GM12874 (cell line): ENCODE measurements at regions not wholly inside any gene's neighbourhood (a gene's known extent, or its start where the extent isn't known, plus 50 kb on each side); places are given as distances from the start of the nearest gene placed in this dataset.

Source experiments
- CTCF ChIP-seq: IDR thresholded peaks from 2 replicates; pipeline ENCODE4 v1.5.1; 2011; ENCODE audit warnings: low read depth, mild to moderate bottlenecking, control low read depth, low read length, moderate library complexity; ENCODE audit not compliant: insufficient read depth

GRCh38 chr4:128353791-128354190 lies 66.2 kb upstream of the PGRMC2 start:
- no peak for TF ChIP-seq CTCF

GRCh38 chr4:128351502-128351901 lies 63.9 kb upstream of the PGRMC2 start:
- no peak for TF ChIP-seq CTCF

GRCh38 chr4:128350449-128351045 lies 62.9 kb upstream of the PGRMC2 start:
- no peak for TF ChIP-seq CTCF

DNA sequence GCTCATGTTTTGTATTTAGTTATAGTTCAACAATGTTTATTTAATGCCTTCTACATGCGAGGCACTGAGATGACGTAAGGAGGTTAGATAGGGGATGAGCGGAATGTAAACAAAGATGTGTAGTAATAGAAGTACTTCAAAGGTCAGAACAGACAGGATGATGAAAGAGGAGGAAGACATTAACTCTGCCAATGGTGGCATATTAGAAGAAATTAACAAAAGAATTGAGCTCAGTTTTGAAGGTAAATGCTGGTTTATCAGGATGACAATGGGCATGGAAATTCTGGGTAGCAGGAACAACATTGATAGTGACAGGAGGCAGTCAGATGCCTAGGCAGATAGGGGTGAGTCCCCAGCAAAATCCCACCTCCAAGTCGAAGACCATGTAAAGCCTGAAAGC lies 62.3 kb upstream of the PGRMC2 start:
- TF ChIP-seq CTCF = no peak

GRCh38 chr4:128347930-128348660 lies 60.5 kb upstream of the PGRMC2 start:
- TF ChIP-seq CTCF = no peak

DNA sequence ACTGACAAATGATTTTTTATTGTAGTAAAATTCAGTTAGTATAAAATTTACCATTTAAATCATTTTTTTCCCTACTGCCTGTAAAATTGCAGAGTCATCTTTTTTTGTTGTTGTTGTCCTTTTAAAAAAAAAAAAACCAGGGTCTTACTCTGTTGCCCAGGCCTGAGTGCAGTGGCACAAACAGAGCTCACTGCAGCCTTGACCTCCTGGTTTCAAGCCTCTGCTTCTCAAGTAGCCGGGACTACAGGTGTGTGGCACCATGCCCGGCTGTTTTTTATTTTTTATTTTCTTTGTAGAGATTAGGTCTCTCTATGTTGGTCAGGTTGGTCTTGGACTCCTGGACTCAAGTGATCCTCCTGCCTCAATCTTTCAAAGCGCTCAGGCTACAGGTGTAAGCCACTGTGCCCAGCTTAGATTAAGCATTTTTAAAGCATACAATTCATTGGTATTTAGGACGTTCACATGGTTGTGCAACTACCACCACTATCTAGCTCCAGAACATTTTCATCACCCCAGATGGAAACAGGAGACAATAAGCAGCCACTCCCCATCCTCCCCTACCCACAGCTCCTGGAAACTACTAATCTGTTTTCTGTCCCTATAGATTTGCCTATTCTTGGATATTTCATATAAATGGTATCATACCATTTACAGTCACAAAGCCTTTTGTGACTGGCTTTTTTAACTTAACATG lies 59.7 kb upstream of the PGRMC2 start:
- no peak for TF ChIP-seq CTCF

DNA sequence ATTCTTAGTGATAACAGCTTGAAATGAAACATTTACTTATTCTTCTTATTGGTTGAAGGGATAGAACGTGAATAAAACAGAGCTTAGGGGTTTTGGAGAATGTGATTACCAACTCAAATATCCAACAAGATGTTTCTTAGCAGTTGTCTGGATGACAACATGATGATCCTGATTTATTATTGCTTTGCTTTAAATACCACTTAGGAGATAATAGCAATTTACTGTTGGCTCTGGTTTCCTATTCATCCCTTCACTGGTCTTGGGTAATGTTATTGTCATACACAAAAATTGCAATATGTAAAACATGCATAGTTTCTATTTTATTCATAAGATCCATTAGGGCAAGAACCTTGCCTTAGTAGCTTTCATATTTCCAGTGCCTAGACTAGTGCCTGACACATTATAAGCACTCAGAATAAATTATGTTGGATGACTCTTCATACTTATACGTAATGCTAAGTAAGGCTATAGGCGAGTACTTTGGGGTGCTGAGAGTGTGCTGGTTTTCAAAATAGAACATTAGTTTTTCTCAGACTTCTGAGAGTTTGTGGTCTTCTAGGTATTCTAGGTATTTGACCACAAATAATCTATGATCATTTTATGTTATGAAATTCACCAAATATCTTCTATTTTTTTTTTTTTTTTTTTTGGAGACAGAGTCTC lies 58.6 kb upstream of the PGRMC2 start:
- TF ChIP-seq CTCF = no peak
